H1 (cell line): ENCODE measurements at regions not wholly inside any gene's neighbourhood (a gene's known extent, or its start where the extent isn't known, plus 50 kb on each side); places are given as distances from the start of the nearest gene placed in this dataset.
A peak's percentile ranks its signal among the peaks of the same experiment; 100 is the strongest.

ENCODE experiments used
- CTCF ChIA-PET: fragments of 300-600 bp; sonication (Branson Sonifier 250); formaldehyde crosslinking; loops from one replicate; lab custom pipeline; 2021; ENCODE audit not compliant: partially characterized antibody; lab: Charles Lee
- POLR2A ChIA-PET: fragments of 300-600 bp; sonication (Branson Sonifier 250); formaldehyde crosslinking; loops from one replicate; lab custom pipeline; 2021; ENCODE audit warnings: inconsistent platforms; ENCODE audit not compliant: partially characterized antibody; lab: Charles Lee
- DNase-seq, 2 experiments: peaks; one replicate each; pipeline versions ENCODE4 v3.0.0 to v3.0.0-alpha.2; 2010 to 2022; ENCODE audit warnings: low spot score in 2 of 2, low read depth in 1 of 2, mixed read lengths in 1 of 2
- FAIRE-seq: peaks from 2 replicates; lab custom pipeline; 2011; peaks lifted over from hg19 to GRCh38; lab: Jason Lieb, UNC
- H2AFZ ChIP-seq: 2 replicates; pipeline ENCODE4 v1.8.1; 2012; ENCODE audit warnings: low read length, inconsistent platforms
- H2AK5ac ChIP-seq: 2 replicates; pipeline ENCODE4 v1.6.1; 2013; ENCODE audit warnings: low read depth, low read length
- H2BK120ac ChIP-seq: replicated peaks from 2 replicates; pipeline ENCODE3; 2013; ENCODE audit warnings: low read depth, low read length, inconsistent platforms
- H2BK12ac ChIP-seq: 2 replicates; pipeline ENCODE4 v1.6.1; 2013; ENCODE audit warnings: low read depth, low read length
- H2BK15ac ChIP-seq: 2 replicates; pipeline ENCODE4 v1.6.1; 2013; ENCODE audit warnings: low read length
- H2BK20ac ChIP-seq: 2 replicates; pipeline ENCODE4 v1.6.1; 2013; ENCODE audit warnings: low read length
- H2BK5ac ChIP-seq: 2 replicates; pipeline ENCODE4 v1.6.1; 2013; ENCODE audit warnings: low read depth, low read length
- H3K14ac ChIP-seq: 2 replicates; pipeline ENCODE4 v1.6.1; 2013; ENCODE audit warnings: inconsistent platforms; ENCODE audit not compliant: insufficient read length
- H3K18ac ChIP-seq: 2 replicates; pipeline ENCODE4 v1.6.1; 2013; ENCODE audit warnings: low read length; ENCODE audit errors: extremely low read depth
- H3K23ac ChIP-seq: 2 replicates; pipeline ENCODE4 v1.6.1; 2013; ENCODE audit warnings: inconsistent platforms; ENCODE audit not compliant: insufficient read length
- H3K23me2 ChIP-seq: 2 replicates; pipeline ENCODE4 v1.6.1; 2013; ENCODE audit warnings: low read depth, low read length
- H3K27ac ChIP-seq: 2 replicates; pipeline ENCODE4 v1.6.1; 2011; ENCODE audit warnings: low read depth, low read length, inconsistent platforms
- H3K27me3 ChIP-seq, 4 experiments: replicated peaks in 1 of 4; 1 replicate in 1 of 4; 2 replicates in 3 of 4; pipeline versions ENCODE4 v1.6.1 to v1.8.1; 2011 to 2013; ENCODE audit warnings: low read length in 3 of 4, mild to moderate bottlenecking in 3 of 4, inconsistent platforms in 2 of 4, mixed read lengths in 2 of 4, moderate library complexity in 1 of 4; ENCODE audit not compliant: control insufficient read depth in 3 of 4, insufficient read depth in 3 of 4; ENCODE audit errors: extremely low read depth in 1 of 4
- H3K36me3 ChIP-seq, 4 experiments: 2 replicates each; pipeline versions ENCODE4 v1.6.1 to v1.8.1; 2011 to 2013; ENCODE audit warnings: mild to moderate bottlenecking in 4 of 4, low read length in 3 of 4, moderate library complexity in 2 of 4, control low read depth in 1 of 4, inconsistent platforms in 1 of 4; ENCODE audit not compliant: insufficient read depth in 4 of 4, control insufficient read depth in 2 of 4
- H3K4ac ChIP-seq: replicated peaks from 2 replicates; pipeline ENCODE3; 2013; ENCODE audit warnings: low read length, low read depth, mixed read lengths, inconsistent platforms; ENCODE audit not compliant: insufficient read length
- H3K4me1 ChIP-seq, 4 experiments: replicated peaks in 1 of 4; 1 replicate in 1 of 4; 2 replicates in 3 of 4; pipeline versions ENCODE4 v1.6.1 to v1.8.1; 2011 to 2013; ENCODE audit warnings: low read length in 3 of 4, inconsistent platforms in 2 of 4, mixed read lengths in 1 of 4; ENCODE audit not compliant: insufficient read depth in 4 of 4, control insufficient read depth in 3 of 4
- H3K4me2 ChIP-seq, 2 experiments: 2 replicates each; pipeline versions ENCODE4 v1.6.1 to v1.8.1; 2011 to 2013; ENCODE audit warnings: low read depth in 2 of 2, low read length in 2 of 2, control low read depth in 1 of 2, inconsistent platforms in 1 of 2, mild to moderate bottlenecking in 1 of 2; ENCODE audit not compliant: insufficient read depth in 1 of 2
- H3K4me3 ChIP-seq, 4 experiments: fragments of 200-600, 300-600 bp in 1 of 4; sonication (generic), shearing (Covaris generic), sonication (Bioruptor Twin) in 1 of 4; 2 replicates each; pipeline versions ENCODE4 v1.5.1 to v1.8.1; 2011 to 2016; ENCODE audit warnings: low read length in 4 of 4, low read depth in 3 of 4, control low read depth in 2 of 4, inconsistent platforms in 2 of 4, mild to moderate bottlenecking in 2 of 4, mixed read lengths in 1 of 4, moderate library complexity in 1 of 4; ENCODE audit not compliant: insufficient read depth in 2 of 4; ENCODE audit errors: extremely low read depth in 1 of 4
- H3K56ac ChIP-seq: replicated peaks from 2 replicates; pipeline ENCODE3; 2013; ENCODE audit warnings: low read depth, mild to moderate bottlenecking, mixed read lengths, low read length, inconsistent platforms; ENCODE audit not compliant: insufficient read length
- H3K79me1 ChIP-seq: 2 replicates; pipeline ENCODE4 v1.6.1; 2013; ENCODE audit warnings: low read depth, low read length, control low read depth
- H3K79me2 ChIP-seq, 2 experiments: 2 replicates each; pipeline versions ENCODE4 v1.6.1 to v1.8.1; 2012 to 2013; ENCODE audit warnings: low read length in 2 of 2, mild to moderate bottlenecking in 2 of 2, inconsistent platforms in 1 of 2; ENCODE audit not compliant: insufficient read depth in 2 of 2, control insufficient read depth in 1 of 2
- H3K9ac ChIP-seq, 4 experiments: replicated peaks in 1 of 4; 1 replicate in 1 of 4; 2 replicates in 3 of 4; pipeline versions ENCODE4 v1.6.1 to v1.8.1; 2011 to 2013; ENCODE audit warnings: low read depth in 3 of 4, low read length in 3 of 4, control low read depth in 2 of 4, mild to moderate bottlenecking in 2 of 4, moderate library complexity in 2 of 4, inconsistent platforms in 1 of 4; ENCODE audit errors: extremely low read depth in 1 of 4
- H3K9me3 ChIP-seq, 2 experiments: 2 replicates each; pipeline versions ENCODE4 v1.6.1 to v1.8.1; 2012 to 2013; ENCODE audit warnings: mild to moderate bottlenecking in 2 of 2, moderate library complexity in 2 of 2, control low read depth in 1 of 2, inconsistent platforms in 1 of 2, low read depth in 1 of 2, low read length in 1 of 2, mixed read lengths in 1 of 2; ENCODE audit not compliant: insufficient read depth in 2 of 2
- H4K20me1 ChIP-seq, 2 experiments: replicated peaks in 1 of 2; 2 replicates each; pipeline versions ENCODE3 to v1.8.1; 2011 to 2013; ENCODE audit warnings: inconsistent platforms in 2 of 2, low read length in 2 of 2, mild to moderate bottlenecking in 1 of 2; ENCODE audit not compliant: insufficient read depth in 2 of 2, control insufficient read depth in 1 of 2
- H4K5ac ChIP-seq: 2 replicates; pipeline ENCODE4 v1.6.1; 2013; ENCODE audit warnings: low read length, low read depth, mixed read lengths, inconsistent platforms; ENCODE audit not compliant: insufficient read length
- H4K8ac ChIP-seq: 2 replicates; pipeline ENCODE4 v1.8.0; 2013; ENCODE audit warnings: mild to moderate bottlenecking, moderate library complexity, low read length, inconsistent platforms; ENCODE audit not compliant: insufficient read depth; ENCODE audit errors: extremely low read depth
- H4K91ac ChIP-seq: replicated peaks from 2 replicates; pipeline ENCODE3; 2013; ENCODE audit warnings: low read length, mixed read lengths, inconsistent platforms; ENCODE audit not compliant: insufficient read length
- CBX5 ChIP-seq: fragments of 300-800, 300-1000 bp; sonication (generic); IDR thresholded peaks from 2 replicates; pipeline ENCODE4 v1.7.1; 2016; ENCODE audit warnings: antibody characterized with exemption, low read length, low read depth
- CHD1 ChIP-seq: IDR thresholded peaks from 2 replicates; pipeline ENCODE4 v1.6.1; 2012; ENCODE audit warnings: low read depth, low read length, improper control_type of control experiment
- EP300 ChIP-seq, 2 experiments: IDR thresholded peaks; 1 replicate in 1 of 2; 2 replicates in 1 of 2; pipeline ENCODE4 v1.6.1; 2011 to 2012; ENCODE audit warnings: low read depth in 2 of 2, low read length in 2 of 2, mild to moderate bottlenecking in 2 of 2, borderline replicate concordance in 1 of 2, inconsistent platforms in 1 of 2, moderate library complexity in 1 of 2
- EZH2 ChIP-seq: fragments of 200-600 bp; sonication (generic); IDR thresholded peaks from 2 replicates; pipeline ENCODE4 v1.7.1; 2012; ENCODE audit warnings: low read depth, mild to moderate bottlenecking, moderate library complexity, low read length, inconsistent platforms; ENCODE audit not compliant: severe bottlenecking
- FOSL1 ChIP-seq: IDR thresholded peaks from 2 replicates; pipeline ENCODE4 v1.6.1; 2011; ENCODE audit warnings: mild to moderate bottlenecking, low read depth, low read length, moderate library complexity; ENCODE audit not compliant: insufficient read depth
- TAF1 ChIP-seq: IDR thresholded peaks from 2 replicates; pipeline ENCODE4 v1.6.1; 2011; ENCODE audit warnings: mild to moderate bottlenecking, low read depth, low read length
- TBP ChIP-seq: IDR thresholded peaks from 2 replicates; pipeline ENCODE4 v1.6.1; 2011; ENCODE audit warnings: low read depth, low read length, improper control_type of control experiment
- WGBS, 2 experiments: shearing (Covaris generic) in 1 of 2; methylation state at CpG; one replicate each; pipeline versions ENCODE4 v1.1.6 to v1.1.7; 2013 to 2015; ENCODE audit warnings: low lambda C conversion rate in 2 of 2, mixed read lengths in 2 of 2, inconsistent platforms in 1 of 2, low coverage in 1 of 2, missing lambda C conversion rate in 1 of 2; ENCODE audit not compliant: insufficient replicate concordance in 2 of 2, insufficient coverage in 1 of 2, insufficient read length in 1 of 2; ENCODE audit errors: extremely low coverage in 1 of 2, missing lambda C conversion rate in 1 of 2; 5-methylcytosine and 5-hydroxymethylcytosine counted together

DNA sequence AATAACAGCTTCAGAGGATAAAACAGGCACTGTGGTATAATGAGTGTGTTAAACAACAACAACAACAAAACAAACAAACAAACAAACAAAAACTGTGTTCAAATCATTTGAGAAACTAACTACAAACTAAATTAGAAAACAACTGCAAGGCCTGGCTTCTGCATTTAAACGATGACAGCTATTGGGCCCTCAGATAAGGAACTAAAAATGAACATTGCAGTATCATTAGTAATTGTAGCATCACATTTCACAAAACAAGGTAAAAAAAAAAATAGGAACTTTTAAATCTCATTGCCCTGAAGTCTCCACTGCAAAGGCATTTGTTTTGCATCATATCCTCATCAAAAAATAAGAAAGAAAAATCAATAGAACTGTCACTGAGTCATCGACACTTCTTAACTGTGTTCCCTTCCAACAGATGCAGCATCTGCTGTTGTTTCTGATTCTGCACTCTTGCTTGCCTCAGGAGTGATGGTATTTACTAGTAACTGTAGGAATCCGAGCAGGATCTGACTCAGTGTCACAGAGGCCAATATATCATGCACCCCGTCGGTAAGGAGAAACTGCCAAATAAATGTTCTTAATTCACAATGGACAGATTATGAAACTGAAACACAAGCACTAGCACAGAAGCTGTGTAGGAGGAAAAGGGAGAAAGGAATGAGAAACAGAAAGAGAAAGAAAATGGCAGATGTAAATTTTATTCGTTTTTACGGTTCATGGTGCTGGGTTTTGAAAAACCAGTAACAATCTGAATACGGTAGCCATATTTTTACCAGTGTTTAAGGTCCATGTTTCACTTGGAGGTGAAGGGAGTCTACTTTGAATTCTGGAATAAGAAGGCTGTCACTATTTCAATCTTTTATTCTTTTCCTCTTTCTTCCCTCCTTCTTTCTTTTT lies 365.7 kb upstream of the EPHA7 start:
- no peaks in the 10 kb centered on the region for H3K27me3 ChIP-seq
- peak overlapping the region; percentile 97 for H2BK5ac ChIP-seq
- ChIA-PET CTCF (no interaction called here), POLR2A (interaction anchor here (0.9 to 1.9 kb wide), 5 partner anchors 26 to 43 kb away, joined by 3 to 4 read pairs (median 4); no protein-coding TSS in a partner anchor)
- no peak for TF ChIP-seq TBP
- TF ChIP-seq TAF1: no peak
- TF ChIP-seq EZH2: no peak
- no peak for TF ChIP-seq CHD1
- no peak for TF ChIP-seq EP300 (IDR thresholded peaks at IDR 0.05; ENCODE audit: borderline replicate concordance in 1 of 2, low read depth in 2 of 2, low read length in 2 of 2)
- TF ChIP-seq CBX5: no peak
- no peak for TF ChIP-seq FOSL1
- no peak overlapping the region for H4K8ac ChIP-seq
- H4K5ac ChIP-seq: peak overlapping the region; percentile 88
- WGBS, 2 experiments: 74% methylated on average over 8 of the region's 8 CpGs; no CpG with 5 or more reads in 1 of the 2 experiments
- H3K4me3 ChIP-seq: no peak overlapping the region
- no peaks in the 10 kb centered on the region for H3K36me3 ChIP-seq
- no peak overlapping the region for H3K56ac ChIP-seq
- H3K23me2 ChIP-seq: no peaks in the 10 kb centered on the region
- H3K18ac ChIP-seq: peak overlapping the region; percentile 71; the same call in 1 of the 2 replicates
- H2BK12ac ChIP-seq: peak overlapping the region; percentile 96
- H3K9ac ChIP-seq: no peak overlapping the region
- peak overlapping the region; percentile 84; the same call in 1 of the 2 replicates for H2AK5ac ChIP-seq
- FAIRE-seq: peak; percentile 13
- peak overlapping the region; percentile 45 for H2BK120ac ChIP-seq
- no peaks in the 10 kb centered on the region for H3K79me1 ChIP-seq
- no peak overlapping the region for H3K23ac ChIP-seq
- DNase-seq: no peak
- no peaks in the 10 kb centered on the region for H4K20me1 ChIP-seq
- H2BK15ac ChIP-seq: no peak overlapping the region
- H3K4ac ChIP-seq: peak overlapping the region; percentile 92
- no peaks in the 10 kb centered on the region for H3K79me2 ChIP-seq
- peak overlapping the region; percentile 89 for H4K91ac ChIP-seq
- H3K14ac ChIP-seq: no peak overlapping the region
- peak overlapping the region; percentile 0; the same call in 1 of the 2 replicates for H3K27ac ChIP-seq
- H2BK20ac ChIP-seq: peak overlapping the region; percentile 3
- H3K4me1 ChIP-seq: peaks cover 0 to 20% (median 13%) of the 10 kb centered on the region in 4 experiments; a peak in 5 of 7 replicates
- H3K4me2 ChIP-seq: peak overlapping the region in 1 of 2 experiments; percentile 14; a peak in 1 of 4 replicates
- no peak overlapping the region for H2AFZ ChIP-seq
- no peaks in the 10 kb centered on the region for H3K9me3 ChIP-seq
